ENCODE measurements at regions not wholly inside any gene's neighbourhood (a gene's known extent, or its start where the extent isn't known, plus 50 kb on each side); places are given as distances from the start of the nearest gene placed in this dataset.

DNA sequence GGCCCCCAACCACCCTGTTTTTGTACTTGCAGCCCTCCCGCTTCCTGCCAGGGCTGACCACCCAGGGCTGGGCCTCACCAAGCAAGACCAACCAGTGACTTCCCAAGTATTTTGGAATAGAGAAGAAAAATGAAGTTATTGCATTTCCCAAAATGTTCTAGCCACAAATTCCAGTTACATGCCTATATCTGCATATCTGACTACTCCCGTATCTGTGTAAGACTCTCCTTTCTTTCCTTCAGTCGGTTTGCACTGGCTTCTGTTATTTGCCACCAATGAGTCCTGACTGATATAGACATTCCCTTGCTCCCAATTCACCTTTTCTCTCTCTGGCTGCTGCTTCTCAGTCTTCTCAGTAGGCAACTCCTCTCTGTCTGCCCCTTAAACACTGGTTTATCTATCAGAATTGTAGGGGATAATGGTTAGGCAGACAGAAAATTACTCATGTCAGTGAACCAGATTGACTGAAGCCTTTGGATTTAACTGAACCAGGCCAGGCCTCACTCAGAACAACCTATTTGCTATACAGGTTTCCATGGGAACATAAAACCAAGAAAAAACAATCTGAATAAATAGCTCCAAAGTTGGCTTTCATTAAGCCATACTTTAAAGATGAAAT, 85.3 kb downstream of the SPTSSA start:
- TF ChIP-seq, protein P1, sequence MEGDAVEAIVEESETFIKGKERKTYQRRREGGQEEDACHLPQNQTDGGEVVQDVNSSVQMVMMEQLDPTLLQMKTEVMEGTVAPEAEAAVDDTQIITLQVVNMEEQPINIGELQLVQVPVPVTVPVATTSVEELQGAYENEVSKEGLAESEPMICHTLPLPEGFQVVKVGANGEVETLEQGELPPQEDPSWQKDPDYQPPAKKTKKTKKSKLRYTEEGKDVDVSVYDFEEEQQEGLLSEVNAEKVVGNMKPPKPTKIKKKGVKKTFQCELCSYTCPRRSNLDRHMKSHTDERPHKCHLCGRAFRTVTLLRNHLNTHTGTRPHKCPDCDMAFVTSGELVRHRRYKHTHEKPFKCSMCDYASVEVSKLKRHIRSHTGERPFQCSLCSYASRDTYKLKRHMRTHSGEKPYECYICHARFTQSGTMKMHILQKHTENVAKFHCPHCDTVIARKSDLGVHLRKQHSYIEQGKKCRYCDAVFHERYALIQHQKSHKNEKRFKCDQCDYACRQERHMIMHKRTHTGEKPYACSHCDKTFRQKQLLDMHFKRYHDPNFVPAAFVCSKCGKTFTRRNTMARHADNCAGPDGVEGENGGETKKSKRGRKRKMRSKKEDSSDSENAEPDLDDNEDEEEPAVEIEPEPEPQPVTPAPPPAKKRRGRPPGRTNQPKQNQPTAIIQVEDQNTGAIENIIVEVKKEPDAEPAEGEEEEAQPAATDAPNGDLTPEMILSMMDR (optimal IDR thresholded peaks at IDR 0.05 in 1 of 3, IDR thresholded peaks at IDR 0.05 in 1 of 3, conservative IDR thresholded peaks at IDR 0.05 in 1 of 3; ENCODE audit: extremely low read depth in 1 of 3, insufficient read depth in 2 of 3, low read length in 3 of 3) = no peak
- no peak for TF ChIP-seq EZH2 (IDR thresholded peaks at IDR 0.05; ENCODE audit: low read length)

All from keratinocyte (primary cell).